ENCODE measurements at regions not wholly inside any gene's neighbourhood (a gene's known extent, or its start where the extent isn't known, plus 50 kb on each side); places are given as distances from the start of the nearest gene placed in this dataset.

DNA sequence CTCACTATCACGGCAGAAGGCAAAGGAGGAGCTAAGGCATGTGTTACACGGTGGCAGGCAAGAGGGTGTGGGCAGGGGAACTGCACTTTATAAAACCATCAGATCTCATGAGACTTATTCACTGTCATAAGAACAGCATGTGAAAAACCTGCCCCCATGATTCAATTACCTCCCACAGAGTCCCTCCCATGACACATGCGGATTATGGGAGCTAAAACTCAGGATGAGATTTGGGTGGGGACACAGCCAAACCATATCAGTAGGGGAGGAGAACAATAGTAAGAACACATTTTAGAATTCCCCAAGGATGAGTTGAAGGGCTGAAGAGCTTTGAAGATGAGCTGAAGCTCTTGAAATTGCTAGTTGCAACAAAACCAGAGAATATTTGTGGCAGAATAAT is 287.9 kb downstream of the SMARCA2 start:
- Histone ChIP-seq H3K4me3 (ENCODE audit: low read length) (no peak overlapping the region), H3K27me3 (ENCODE audit: control insufficient read depth, insufficient read depth, low read length) (no peaks in the 10 kb centered on the region), H3K9me3 (ENCODE audit: control insufficient read depth, insufficient read depth, low read length) (no peaks in the 10 kb centered on the region), H3K36me3 (ENCODE audit: control insufficient read depth, insufficient read depth, low read length) (no peaks in the 10 kb centered on the region), H3K4me1 (ENCODE audit: control insufficient read depth, insufficient read depth, low read length) (no peaks in the 10 kb centered on the region), H3K27ac (ENCODE audit: low read length) (no peak overlapping the region)
- DNase-seq (ENCODE audit: low read depth, low spot score): no peak
- WGBS (ENCODE audit: insufficient coverage, insufficient read length): no CpG with 5 or more reads among the region's 3 CpGs

DNA sequence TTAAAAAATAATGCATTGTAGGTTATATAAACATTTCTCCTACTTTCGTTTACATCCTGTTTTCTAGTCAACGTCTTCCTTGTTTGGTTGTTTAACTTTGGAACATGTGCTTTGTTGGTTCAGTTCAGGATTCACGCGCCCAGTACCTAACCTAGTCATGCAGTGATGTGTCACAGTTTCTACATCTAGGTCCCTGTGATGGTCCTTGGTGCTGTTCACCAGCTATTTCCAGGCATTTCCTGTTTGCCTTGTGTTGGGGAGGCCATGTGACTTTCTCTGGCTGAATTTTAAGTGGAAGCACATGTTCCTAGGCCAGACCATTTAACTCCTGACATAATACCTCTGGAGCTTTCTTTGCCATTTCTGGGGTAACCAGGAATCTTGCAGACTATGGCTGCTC is 292.3 kb downstream of the SMARCA2 start:
- no peaks in the 10 kb centered on the region for H3K36me3 ChIP-seq (ENCODE audit: control insufficient read depth, insufficient read depth, low read length)
- no peaks in the 10 kb centered on the region for H3K9me3 ChIP-seq (ENCODE audit: control insufficient read depth, insufficient read depth, low read length)
- no CpG with 5 or more reads among the region's 4 CpGs for whole genome bisulfite sequencing (ENCODE audit: insufficient coverage, insufficient read length)
- no peak overlapping the region for H3K4me3 ChIP-seq (ENCODE audit: low read length)
- H3K4me1 ChIP-seq (ENCODE audit: control insufficient read depth, insufficient read depth, low read length): no peaks in the 10 kb centered on the region
- no peak overlapping the region for H3K27ac ChIP-seq (ENCODE audit: low read length)
- no peaks in the 10 kb centered on the region for H3K27me3 ChIP-seq (ENCODE audit: control insufficient read depth, insufficient read depth, low read length)
- DNase-seq (ENCODE audit: low read depth, low spot score): no peak

DNA sequence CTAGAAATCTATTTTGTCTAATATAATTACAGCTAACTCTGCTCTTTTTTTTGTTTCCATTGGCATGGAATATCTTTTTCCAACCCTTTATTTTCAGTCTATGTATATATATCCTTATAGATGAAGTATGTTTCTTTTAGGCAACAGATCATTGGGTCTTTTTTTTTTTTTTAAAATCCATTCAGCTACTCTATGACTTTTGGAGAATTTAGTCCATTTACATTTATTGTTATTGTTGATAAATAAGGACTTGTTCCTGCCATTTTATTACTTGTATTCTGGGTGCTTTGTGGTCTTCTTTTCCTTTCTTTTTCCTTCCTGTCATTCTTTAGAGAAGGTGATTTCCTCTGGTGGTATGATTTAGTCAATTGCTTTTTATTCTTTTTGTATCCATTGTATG is 296.8 kb downstream of the SMARCA2 start:
- no peak overlapping the region for H3K4me3 ChIP-seq (ENCODE audit: low read length)
- H3K27me3 ChIP-seq (ENCODE audit: control insufficient read depth, insufficient read depth, low read length): no peaks in the 10 kb centered on the region
- H3K9me3 ChIP-seq (ENCODE audit: control insufficient read depth, insufficient read depth, low read length): peaks cover 2% of the 10 kb centered on the region; the same call in 1 of the 2 replicates
- no peaks in the 10 kb centered on the region for H3K36me3 ChIP-seq (ENCODE audit: control insufficient read depth, insufficient read depth, low read length)
- no peaks in the 10 kb centered on the region for H3K4me1 ChIP-seq (ENCODE audit: control insufficient read depth, insufficient read depth, low read length)
- DNase-seq (ENCODE audit: low read depth, low spot score): no peak
- no peak overlapping the region for H3K27ac ChIP-seq (ENCODE audit: low read length)

DNA sequence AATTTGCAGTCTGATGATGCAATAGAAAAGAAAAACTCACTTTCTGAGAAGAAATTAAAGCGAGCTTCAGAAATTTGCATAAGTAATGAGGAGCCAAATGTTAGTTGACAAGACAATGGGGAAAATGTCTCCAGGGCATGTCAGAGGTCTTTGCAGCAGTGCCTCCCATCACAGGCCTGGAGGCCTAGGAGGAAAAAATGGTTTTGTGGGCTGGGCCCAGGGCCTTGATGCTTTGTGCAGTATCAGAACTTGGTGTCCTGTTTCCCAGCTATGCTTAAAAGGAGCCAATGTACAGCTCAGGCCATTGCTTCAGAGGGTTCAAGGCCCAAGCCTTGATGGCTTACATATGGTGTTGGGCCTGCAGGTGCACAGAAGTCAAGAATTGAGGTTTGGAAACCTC is 298.4 kb downstream of the SMARCA2 start:
- Histone ChIP-seq H3K9me3 (ENCODE audit: control insufficient read depth, insufficient read depth, low read length) (peaks cover 2% of the 10 kb centered on the region; the same call in 1 of the 2 replicates), H3K4me3 (ENCODE audit: low read length) (no peak overlapping the region), H3K27me3 (ENCODE audit: control insufficient read depth, insufficient read depth, low read length) (no peaks in the 10 kb centered on the region), H3K27ac (ENCODE audit: low read length) (no peak overlapping the region), H3K4me1 (ENCODE audit: control insufficient read depth, insufficient read depth, low read length) (no peaks in the 10 kb centered on the region), H3K36me3 (ENCODE audit: control insufficient read depth, insufficient read depth, low read length) (no peaks in the 10 kb centered on the region)
- WGBS (ENCODE audit: insufficient coverage, insufficient read length): no CpG with 5 or more reads among the region's 1 CpG
- DNase-seq (ENCODE audit: low read depth, low spot score): no peak

DNA sequence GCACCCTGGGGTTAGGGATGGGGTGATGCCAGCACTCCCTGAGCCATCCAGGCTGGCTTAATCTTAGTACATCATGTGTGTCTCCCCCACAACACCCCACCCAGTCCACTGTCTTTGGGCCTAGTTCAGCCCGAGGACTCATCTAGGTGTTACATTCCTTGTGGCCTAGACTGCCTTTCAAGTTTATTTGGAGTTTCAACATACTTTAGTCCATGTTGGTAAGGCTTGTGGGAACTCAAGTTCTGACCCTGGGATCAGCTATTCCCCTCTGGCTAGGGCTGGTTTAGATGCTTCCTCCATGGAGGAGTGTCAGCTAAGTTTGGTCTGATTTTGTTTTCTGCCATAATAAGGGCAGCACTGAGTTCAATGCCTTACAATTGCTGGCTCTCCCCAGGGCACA is 302.4 kb downstream of the SMARCA2 start:
- H3K4me3 ChIP-seq (ENCODE audit: low read length): no peak overlapping the region
- no CpG with 5 or more reads among the region's 1 CpG for WGBS (ENCODE audit: insufficient coverage, insufficient read length)
- no peaks in the 10 kb centered on the region for H3K4me1 ChIP-seq (ENCODE audit: control insufficient read depth, insufficient read depth, low read length)
- no peaks in the 10 kb centered on the region for H3K27me3 ChIP-seq (ENCODE audit: control insufficient read depth, insufficient read depth, low read length)
- no peak for DNase-seq (ENCODE audit: low read depth, low spot score)
- H3K27ac ChIP-seq (ENCODE audit: low read length): no peak overlapping the region
- peaks cover 2% of the 10 kb centered on the region; the same call in 1 of the 2 replicates for H3K9me3 ChIP-seq (ENCODE audit: control insufficient read depth, insufficient read depth, low read length)
- H3K36me3 ChIP-seq (ENCODE audit: control insufficient read depth, insufficient read depth, low read length): no peaks in the 10 kb centered on the region

DNA sequence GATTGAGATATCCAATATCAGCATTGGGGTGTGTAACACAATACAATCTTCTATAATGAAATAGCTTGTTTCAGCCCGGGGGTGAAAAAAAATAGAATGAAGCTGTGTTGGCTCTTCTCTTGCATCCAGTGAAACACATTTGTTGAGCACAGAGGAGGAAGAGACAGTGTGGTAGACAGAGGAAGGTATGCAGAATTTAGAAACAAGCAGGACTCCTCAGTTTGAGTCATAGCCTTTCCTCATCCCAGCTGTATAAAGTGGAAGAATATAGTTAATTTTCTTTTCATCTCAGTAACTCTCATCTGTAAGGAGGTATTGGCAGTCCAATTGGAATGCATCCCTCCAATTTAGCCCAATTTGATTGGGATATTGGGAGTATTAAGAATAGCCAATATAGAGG is 302.2 kb upstream of the VLDLR start:
- no peak overlapping the region for H3K27ac ChIP-seq (ENCODE audit: low read length)
- DNase-seq (ENCODE audit: low read depth, low spot score): no peak
- H3K4me3 ChIP-seq (ENCODE audit: low read length): no peak overlapping the region
- no peaks in the 10 kb centered on the region; the same call in 1 of the 2 replicates for H3K9me3 ChIP-seq (ENCODE audit: control insufficient read depth, insufficient read depth, low read length)
- WGBS (ENCODE audit: insufficient coverage, insufficient read length): no CpG with 5 or more reads among the region's 1 CpG
- no peaks in the 10 kb centered on the region for H3K27me3 ChIP-seq (ENCODE audit: control insufficient read depth, insufficient read depth, low read length)
- H3K36me3 ChIP-seq (ENCODE audit: control insufficient read depth, insufficient read depth, low read length): no peaks in the 10 kb centered on the region
- no peaks in the 10 kb centered on the region for H3K4me1 ChIP-seq (ENCODE audit: control insufficient read depth, insufficient read depth, low read length)

DNA sequence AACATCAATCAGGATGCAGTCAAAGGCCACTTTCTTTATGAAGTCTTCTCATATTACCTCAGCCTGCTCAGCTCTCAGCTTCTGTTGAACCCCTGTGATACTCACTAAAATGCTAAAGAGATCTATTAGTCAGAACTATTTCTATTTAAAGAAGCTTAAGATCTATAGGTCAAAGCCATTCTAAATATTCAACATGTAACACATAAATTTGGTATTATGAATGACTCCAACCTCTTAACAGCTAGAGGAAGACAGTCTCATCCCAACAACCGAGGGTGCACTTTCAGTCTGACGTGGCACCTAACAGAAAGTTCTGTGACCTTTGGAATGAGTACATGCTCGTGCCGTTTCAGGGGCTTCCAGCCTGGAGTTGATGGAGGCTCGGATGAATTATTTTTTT is 301.5 kb upstream of the VLDLR start:
- Histone ChIP-seq H3K4me1 (ENCODE audit: control insufficient read depth, insufficient read depth, low read length) (no peaks in the 10 kb centered on the region), H3K27ac (ENCODE audit: low read length) (no peak overlapping the region), H3K27me3 (ENCODE audit: control insufficient read depth, insufficient read depth, low read length) (no peaks in the 10 kb centered on the region), H3K36me3 (ENCODE audit: control insufficient read depth, insufficient read depth, low read length) (no peaks in the 10 kb centered on the region), H3K9me3 (ENCODE audit: control insufficient read depth, insufficient read depth, low read length) (no peaks in the 10 kb centered on the region), H3K4me3 (ENCODE audit: low read length) (no peak overlapping the region)
- DNase-seq (ENCODE audit: low read depth, low spot score): no peak
- no CpG with 5 or more reads among the region's 5 CpGs for WGBS (ENCODE audit: insufficient coverage, insufficient read length)

DNA sequence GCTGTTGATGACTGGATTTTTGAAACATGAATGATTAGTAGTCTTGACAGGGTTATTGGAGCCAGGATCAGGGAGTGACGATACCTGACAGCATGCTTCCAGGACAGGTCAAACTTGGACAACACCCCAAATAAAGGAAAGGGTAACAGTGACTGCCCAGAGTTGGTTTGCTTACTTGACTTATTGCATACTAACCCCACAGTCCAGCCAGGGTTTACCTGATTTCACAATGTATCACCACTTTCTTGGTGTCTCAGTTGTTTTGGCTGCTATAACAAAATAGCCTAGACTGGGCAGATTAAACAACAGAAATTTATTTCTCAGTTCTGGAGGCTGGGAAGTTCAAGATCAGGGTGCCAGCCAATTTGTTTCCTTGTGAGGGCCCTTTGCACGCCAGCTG is 301.0 kb upstream of the VLDLR start:
- Histone ChIP-seq H3K4me3 (ENCODE audit: low read length) (no peak overlapping the region), H3K9me3 (ENCODE audit: control insufficient read depth, insufficient read depth, low read length) (no peaks in the 10 kb centered on the region), H3K27me3 (ENCODE audit: control insufficient read depth, insufficient read depth, low read length) (no peaks in the 10 kb centered on the region), H3K27ac (ENCODE audit: low read length) (no peak overlapping the region), H3K4me1 (ENCODE audit: control insufficient read depth, insufficient read depth, low read length) (no peaks in the 10 kb centered on the region), H3K36me3 (ENCODE audit: control insufficient read depth, insufficient read depth, low read length) (no peaks in the 10 kb centered on the region)
- no peak for DNase-seq (ENCODE audit: low read depth, low spot score)
- WGBS (ENCODE audit: insufficient coverage, insufficient read length): no CpG with 5 or more reads among the region's 2 CpGs

DNA sequence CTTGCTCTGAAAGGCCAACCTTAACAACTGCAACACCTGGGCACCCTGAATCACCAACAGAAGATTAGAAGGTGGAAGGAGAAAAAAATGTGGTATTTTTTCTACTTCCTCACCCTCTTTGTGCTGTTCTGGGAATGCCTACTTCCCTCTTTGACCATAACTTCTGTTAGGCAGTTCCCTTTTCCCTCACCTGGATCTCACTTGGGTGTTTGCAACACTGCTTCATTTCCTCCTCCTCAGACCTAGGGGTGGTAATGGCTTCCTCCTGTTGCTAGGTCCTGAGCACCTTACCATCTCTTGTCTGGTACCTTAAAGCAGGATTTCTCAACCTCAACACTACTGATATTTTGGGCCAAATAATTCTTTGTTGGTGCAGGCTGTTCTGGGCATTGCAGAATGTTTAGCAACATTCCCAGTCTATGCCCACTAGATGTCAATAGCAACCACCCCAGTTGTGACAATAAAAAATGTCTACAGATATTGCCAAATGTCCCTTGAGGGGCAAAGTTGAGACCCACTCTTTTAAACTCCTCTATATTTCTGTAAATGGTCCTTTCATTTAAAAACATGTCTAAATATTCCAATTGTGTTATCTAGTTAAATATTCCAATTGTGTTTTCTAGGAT is 300.0 kb upstream of the VLDLR start:
- Histone ChIP-seq H3K27me3 (ENCODE audit: control insufficient read depth, insufficient read depth, low read length) (no peaks in the 10 kb centered on the region), H3K9me3 (ENCODE audit: control insufficient read depth, insufficient read depth, low read length) (no peaks in the 10 kb centered on the region), H3K4me3 (ENCODE audit: low read length) (no peak overlapping the region), H3K27ac (ENCODE audit: low read length) (no peak overlapping the region), H3K4me1 (ENCODE audit: control insufficient read depth, insufficient read depth, low read length) (no peaks in the 10 kb centered on the region), H3K36me3 (ENCODE audit: control insufficient read depth, insufficient read depth, low read length) (no peaks in the 10 kb centered on the region)
- no peak for DNase-seq (ENCODE audit: low read depth, low spot score)

DNA sequence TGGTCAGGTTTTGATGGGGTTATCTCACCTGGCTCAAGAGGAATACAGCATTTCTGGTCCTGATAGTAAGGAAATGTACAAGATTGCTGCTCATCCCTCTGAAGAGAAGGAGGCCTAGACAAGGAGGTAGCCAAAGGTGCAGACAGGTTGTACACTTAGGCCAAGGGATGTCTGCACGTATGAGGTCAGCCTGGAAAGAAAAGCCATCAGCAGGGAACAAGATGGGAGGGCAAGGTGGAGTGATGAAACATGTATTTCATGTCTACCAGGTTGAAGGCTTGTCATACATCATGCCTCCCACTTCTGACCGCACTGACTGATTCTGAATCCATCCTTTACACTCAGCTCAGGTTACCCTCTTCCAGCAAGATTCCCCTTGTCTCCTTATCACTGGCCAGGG is 296.8 kb upstream of the VLDLR start:
- no CpG with 5 or more reads among the region's 2 CpGs for WGBS (ENCODE audit: insufficient coverage, insufficient read length)

DNA sequence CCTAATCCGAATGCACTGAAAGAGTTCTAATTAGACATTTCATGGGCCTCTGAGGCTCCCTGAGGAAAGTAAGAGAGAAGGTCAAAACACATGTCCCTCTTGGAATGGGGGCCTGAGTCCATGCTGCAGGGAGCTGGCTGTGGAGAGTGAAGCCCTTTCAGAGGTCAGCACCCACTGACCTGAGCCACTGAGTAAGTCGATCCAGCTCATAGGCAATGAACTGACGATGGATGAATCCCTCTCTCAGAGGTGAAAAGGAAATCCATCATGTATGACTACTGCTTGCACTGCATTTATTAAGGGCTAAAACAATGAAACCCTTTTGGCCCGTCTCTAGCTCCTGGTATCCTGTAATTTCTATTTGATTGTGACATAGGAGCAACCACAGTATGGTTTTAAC is 288.9 kb upstream of the VLDLR start:
- no CpG with 5 or more reads among the region's 4 CpGs for WGBS (ENCODE audit: insufficient coverage, insufficient read length)

More for the DNA sequence above, 296.8 kb upstream of the VLDLR start:
- no peak overlapping the region for H3K27ac ChIP-seq (ENCODE audit: low read length)
- no peaks in the 10 kb centered on the region for H3K9me3 ChIP-seq (ENCODE audit: control insufficient read depth, insufficient read depth, low read length)
- no peaks in the 10 kb centered on the region for H3K36me3 ChIP-seq (ENCODE audit: control insufficient read depth, insufficient read depth, low read length)
- no peaks in the 10 kb centered on the region for H3K4me1 ChIP-seq (ENCODE audit: control insufficient read depth, insufficient read depth, low read length)
- H3K4me3 ChIP-seq (ENCODE audit: low read length): no peak overlapping the region
- no peaks in the 10 kb centered on the region for H3K27me3 ChIP-seq (ENCODE audit: control insufficient read depth, insufficient read depth, low read length)
- DNase-seq (ENCODE audit: low read depth, low spot score): no peak

More for the DNA sequence above, 288.9 kb upstream of the VLDLR start:
- Histone ChIP-seq H3K4me3 (ENCODE audit: low read length) (no peak overlapping the region), H3K36me3 (ENCODE audit: control insufficient read depth, insufficient read depth, low read length) (no peaks in the 10 kb centered on the region), H3K27ac (ENCODE audit: low read length) (no peak overlapping the region), H3K4me1 (ENCODE audit: control insufficient read depth, insufficient read depth, low read length) (0 out of 2 replicates have a peak, but pooled peaks cover 2% of the 10 kb centered on the region), H3K9me3 (ENCODE audit: control insufficient read depth, insufficient read depth, low read length) (no peaks in the 10 kb centered on the region), H3K27me3 (ENCODE audit: control insufficient read depth, insufficient read depth, low read length) (no peaks in the 10 kb centered on the region)
- DNase-seq (ENCODE audit: low read depth, low spot score): no peak
